ENCODE measurements at regions not wholly inside any gene's neighbourhood (a gene's known extent, or its start where the extent isn't known, plus 50 kb on each side); places are given as distances from the start of the nearest gene placed in this dataset.
A peak's percentile ranks its signal among the peaks of the same experiment; 100 is the strongest.
"Not testable (repeated sequence)": the region's sequence is repeated elsewhere in the genome, so short reads cannot be mapped to it uniquely, and the experiment has no call there.

- DNase-seq, result no peak
Measured at GRCh38 chr10:80697926-80698325, 160.2 kb downstream of the SH2D4B start.

- peak; percentile 93 for DNase-seq
Measured at GRCh38 chr10:80699602-80700039, 161.9 kb downstream of the SH2D4B start.

- DNase-seq, result no peak
Measured at GRCh38 chr10:80700252-80700651, 162.6 kb downstream of the SH2D4B start.

GRCh38 chr10:80700760-80701444, 163.2 kb downstream of the SH2D4B start:
- no peak for DNase-seq

- no peak for DNase-seq
Measured at GRCh38 chr10:80701706-80702105, 164.0 kb downstream of the SH2D4B start.

GRCh38 chr10:80702143-80702542, 164.4 kb downstream of the SH2D4B start:
- DNase-seq, result no peak

- no peak for DNase-seq
Measured at GRCh38 chr10:80705899-80706298, 168.2 kb downstream of the SH2D4B start.

- no peak for DNase-seq
Measured at GRCh38 chr10:80708185-80708584, 170.5 kb downstream of the SH2D4B start.

- no peak for DNase-seq
Measured at GRCh38 chr10:80708808-80709207, 171.1 kb downstream of the SH2D4B start.

GRCh38 chr10:80709866-80710265, 172.2 kb downstream of the SH2D4B start:
- no peak for DNase-seq

GRCh38 chr10:80713398-80713928, 175.8 kb downstream of the SH2D4B start:
- DNase-seq, result no peak

GRCh38 chr10:80714566-80714965, 176.9 kb downstream of the SH2D4B start:
- DNase-seq, result no peak

GRCh38 chr10:80718024-80718423, 180.3 kb downstream of the SH2D4B start:
- no peak for DNase-seq

- DNase-seq, result no peak
Measured at GRCh38 chr10:80719935-80720334, 182.2 kb downstream of the SH2D4B start.

- DNase-seq, result no peak
Measured at GRCh38 chr10:80720549-80720948, 182.8 kb downstream of the SH2D4B start.

GRCh38 chr10:80728354-80728753, 190.7 kb downstream of the SH2D4B start:
- DNase-seq, result not testable (repeated sequence)

- DNase-seq, result no peak
Measured at GRCh38 chr10:80729896-80730295, 192.2 kb downstream of the SH2D4B start.

- DNase-seq, result no peak
Measured at GRCh38 chr10:80730522-80730921, 192.8 kb downstream of the SH2D4B start.

- DNase-seq, result no peak
Measured at GRCh38 chr10:80734589-80734988, 196.9 kb downstream of the SH2D4B start.

GRCh38 chr10:80737209-80737608, 199.5 kb downstream of the SH2D4B start:
- DNase-seq, result no peak

GRCh38 chr10:80739328-80739727, 201.6 kb downstream of the SH2D4B start:
- DNase-seq, result no peak

GRCh38 chr10:80739963-80740715, 202.4 kb downstream of the SH2D4B start:
- DNase-seq, result no peak

- no peak for DNase-seq
Measured at GRCh38 chr10:80741278-80741677, 203.6 kb downstream of the SH2D4B start.

- DNase-seq, result no peak
Measured at GRCh38 chr10:80750268-80750667, 212.6 kb downstream of the SH2D4B start.

All from activated CD8-positive, alpha-beta memory T cell treated with anti-CD3 and anti-CD28 coated beads, Interleukin-2, amount 50 U/mL, for 48 hours (primary cell).